H9 (cell line): ENCODE measurements at regions not wholly inside any gene's neighbourhood (a gene's known extent, or its start where the extent isn't known, plus 50 kb on each side); places are given as distances from the start of the nearest gene placed in this dataset.

ENCODE experiments used
- DNase-seq: peaks from one replicate; pipeline ENCODE4 v3.0.0-alpha.2; 2017
- H2AFZ ChIP-seq: one replicate; pipeline ENCODE4 v1.6.1; 2013; ENCODE audit warnings: mild to moderate bottlenecking, low read length, control low read depth, moderate library complexity
- H2AK5ac ChIP-seq: 2 replicates; pipeline ENCODE4 v1.6.1; 2013; ENCODE audit warnings: low read length, control low read depth, mixed read lengths; ENCODE audit not compliant: insufficient read length
- H2BK120ac ChIP-seq: one replicate; pipeline ENCODE4 v1.6.1; 2013; ENCODE audit warnings: low read depth, mild to moderate bottlenecking, low read length, control low read depth, inconsistent platforms; ENCODE audit not compliant: poor library complexity, severe bottlenecking
- H2BK12ac ChIP-seq: 2 replicates; pipeline ENCODE4 v1.6.1; 2013; ENCODE audit warnings: low read length, control low read depth, mixed read lengths, low read depth; ENCODE audit not compliant: insufficient read length
- H2BK15ac ChIP-seq: 2 replicates; pipeline ENCODE4 v1.6.1; 2013; ENCODE audit warnings: low read depth, low read length, control low read depth
- H2BK20ac ChIP-seq: one replicate; pipeline ENCODE4 v1.6.1; 2013; ENCODE audit warnings: low read depth, mild to moderate bottlenecking, low read length, control low read depth, inconsistent platforms; ENCODE audit not compliant: poor library complexity, severe bottlenecking
- H2BK5ac ChIP-seq: 2 replicates; pipeline ENCODE4 v1.6.1; 2013; ENCODE audit warnings: low read length, control low read depth, mixed read lengths; ENCODE audit not compliant: insufficient read length
- H3K14ac ChIP-seq: 2 replicates; pipeline ENCODE4 v1.6.1; 2013; ENCODE audit warnings: low read length, control low read depth; ENCODE audit not compliant: insufficient read depth
- H3K18ac ChIP-seq: 2 replicates; pipeline ENCODE4 v1.6.1; 2013; ENCODE audit warnings: low read depth, mild to moderate bottlenecking, mixed read lengths, low read length, control low read depth; ENCODE audit not compliant: insufficient read length
- H3K23ac ChIP-seq: 2 replicates; pipeline ENCODE4 v1.6.1; 2013; ENCODE audit warnings: low read length, control low read depth, mixed read lengths, low read depth; ENCODE audit not compliant: insufficient read length
- H3K23me2 ChIP-seq: 2 replicates; pipeline ENCODE4 v1.6.1; 2013; ENCODE audit warnings: low read depth, mild to moderate bottlenecking, mixed read lengths, low read length, control low read depth; ENCODE audit not compliant: insufficient read length, poor library complexity, severe bottlenecking
- H3K27ac ChIP-seq: 2 replicates; pipeline ENCODE4 v1.5.1; 2013; ENCODE audit warnings: low read length, control low read depth, mixed read lengths, low read depth; ENCODE audit not compliant: insufficient read length
- H3K27me3 ChIP-seq: 2 replicates; pipeline ENCODE4 v1.6.1; 2013; ENCODE audit warnings: low read length, control low read depth, inconsistent platforms; ENCODE audit not compliant: insufficient read depth
- H3K4ac ChIP-seq: 2 replicates; pipeline ENCODE4 v1.6.1; 2013; ENCODE audit warnings: low read depth, mild to moderate bottlenecking, control low read depth, inconsistent platforms, low read length, moderate library complexity
- H3K4me1 ChIP-seq: 2 replicates; pipeline ENCODE4 v1.6.1; 2013; ENCODE audit warnings: low read length, control low read depth, inconsistent platforms; ENCODE audit not compliant: insufficient read depth
- H3K4me2 ChIP-seq: 2 replicates; pipeline ENCODE4 v1.6.1; 2013; ENCODE audit warnings: low read length, control low read depth, mixed read lengths; ENCODE audit not compliant: insufficient read length, insufficient read depth
- H3K56ac ChIP-seq: 2 replicates; pipeline ENCODE4 v1.6.1; 2013; ENCODE audit warnings: low read depth, mild to moderate bottlenecking, mixed read lengths, low read length, control low read depth; ENCODE audit not compliant: insufficient read length
- H3K79me1 ChIP-seq: 2 replicates; pipeline ENCODE4 v1.6.1; 2013; ENCODE audit warnings: low read depth, mild to moderate bottlenecking, moderate library complexity, low read length, control low read depth, inconsistent platforms; ENCODE audit not compliant: insufficient read depth, poor library complexity, severe bottlenecking
- H3K79me2 ChIP-seq: 2 replicates; pipeline ENCODE4 v1.6.1; 2013; ENCODE audit warnings: low read length, control low read depth, inconsistent platforms; ENCODE audit not compliant: insufficient read depth
- H3K9ac ChIP-seq: 2 replicates; pipeline ENCODE4 v1.6.1; 2013; ENCODE audit warnings: low read length, control low read depth, mixed read lengths; ENCODE audit not compliant: insufficient read length; ENCODE audit errors: extremely low read depth
- H3K9me3 ChIP-seq: one replicate; pipeline ENCODE4 v1.6.1; 2013; ENCODE audit warnings: low read depth, low read length, inconsistent platforms; ENCODE audit not compliant: control insufficient read depth
- H3T11ph ChIP-seq: one replicate; pipeline ENCODE4 v1.6.1; 2013; ENCODE audit warnings: mild to moderate bottlenecking, low read length, control low read depth, inconsistent platforms
- H4K20me1 ChIP-seq: one replicate; pipeline ENCODE4 v1.6.1; 2013; ENCODE audit not compliant: control insufficient read depth, insufficient read length, insufficient read depth
- H4K5ac ChIP-seq: 2 replicates; pipeline ENCODE4 v1.6.1; 2013; ENCODE audit warnings: low read depth, mild to moderate bottlenecking, mixed read lengths, low read length, control low read depth; ENCODE audit not compliant: insufficient read length
- H4K8ac ChIP-seq: replicated peaks from 2 replicates; pipeline ENCODE4 v1.6.1; 2013; ENCODE audit warnings: low read length, control low read depth, mixed read lengths, low read depth; ENCODE audit not compliant: insufficient read length
- H4K91ac ChIP-seq: 2 replicates; pipeline ENCODE4 v1.6.1; 2013; ENCODE audit warnings: low read depth, mild to moderate bottlenecking, moderate library complexity, mixed read lengths, low read length, control low read depth; ENCODE audit not compliant: insufficient read length
- H3K27ac Mint-ChIP-seq, 3 experiments: 2 replicates in 2 of 3; 3 replicates in 1 of 3; pipeline ENCODE4 v1.8.0; 2020 to 2021; ENCODE audit warnings: mixed read lengths in 3 of 3, mild to moderate bottlenecking in 1 of 3, moderate library complexity in 1 of 3
- H3K27me3 Mint-ChIP-seq: 2 replicates; pipeline ENCODE4 v1.8.0; 2021; ENCODE audit warnings: low read depth, mild to moderate bottlenecking, moderate library complexity, mixed read lengths
- H3K36me3 Mint-ChIP-seq, 3 experiments: 2 replicates in 2 of 3; 3 replicates in 1 of 3; pipeline ENCODE4 v1.8.0; 2020 to 2021; ENCODE audit warnings: low read depth in 3 of 3, mixed read lengths in 3 of 3; ENCODE audit not compliant: insufficient read depth in 1 of 3
- H3K4me1 Mint-ChIP-seq, 2 experiments: 2 replicates each; pipeline ENCODE4 v1.8.0; 2020; ENCODE audit warnings: mixed read lengths in 2 of 2
- H3K4me3 Mint-ChIP-seq, 2 experiments: 2 replicates in 1 of 2; 3 replicates in 1 of 2; pipeline ENCODE4 v1.8.0; 2020 to 2021; ENCODE audit warnings: mild to moderate bottlenecking in 2 of 2, mixed read lengths in 2 of 2, moderate library complexity in 1 of 2
- H3K9me3 Mint-ChIP-seq, 2 experiments: 2 replicates in 1 of 2; 3 replicates in 1 of 2; pipeline ENCODE4 v1.8.0; 2020; ENCODE audit warnings: mild to moderate bottlenecking in 2 of 2, mixed read lengths in 2 of 2, moderate library complexity in 1 of 2
- CTCF ChIP-seq: fragments of 200-600 bp; sonication (generic); conservative IDR thresholded peaks from 3 replicates; pipeline ENCODE4 v1.8.0; 2021; ENCODE audit warnings: antibody characterized with exemption, mild to moderate bottlenecking
- WGBS: extraction: QIAGEN DNeasy Blood & Tissue Kit; methylation state at CpG from one replicate; pipeline ENCODE4 v1.1.7; 2013; ENCODE audit warnings: missing lambda C conversion rate, low lambda C conversion rate, mixed read lengths; ENCODE audit not compliant: insufficient read length; ENCODE audit errors: extremely low coverage; 5-methylcytosine and 5-hydroxymethylcytosine counted together

- no peak overlapping the region for H2BK15ac ChIP-seq
- H3K14ac ChIP-seq, result no peak overlapping the region
- H3T11ph ChIP-seq, result no peak overlapping the region
- H3K79me2 ChIP-seq, result no peaks in the 10 kb centered on the region
- Mint-ChIP-seq H3K9me3 (no peaks in the 10 kb centered on the region), H3K27ac (no peak overlapping the region; a peak in 1 of 7 replicates), H3K4me1 (no peaks in the 10 kb centered on the region), H3K36me3 (no peaks in the 10 kb centered on the region), H3K4me3 (no peak overlapping the region), H3K27me3 (no peaks in the 10 kb centered on the region)
- H2BK20ac ChIP-seq, result no peak overlapping the region
- no peak overlapping the region for H2AK5ac ChIP-seq
- H3K27ac ChIP-seq, result no peak overlapping the region
- no peaks in the 10 kb centered on the region for H3K79me1 ChIP-seq
- H3K9me3 ChIP-seq, result no peaks in the 10 kb centered on the region
- no peaks in the 10 kb centered on the region for H3K23me2 ChIP-seq
- H3K4ac ChIP-seq, result no peak overlapping the region
- no peak overlapping the region for H4K5ac ChIP-seq
- no peak overlapping the region for H2BK12ac ChIP-seq
- H2BK5ac ChIP-seq, result no peak overlapping the region
- no peaks in the 10 kb centered on the region for H4K20me1 ChIP-seq
- no peak for TF ChIP-seq CTCF
- no peak overlapping the region for H3K9ac ChIP-seq
- H3K18ac ChIP-seq, result no peak overlapping the region
- no peak for DNase-seq
- H2BK120ac ChIP-seq, result no peak overlapping the region
- no peak overlapping the region for H4K8ac ChIP-seq
- no peak overlapping the region for H4K91ac ChIP-seq
- H2AFZ ChIP-seq, result no peak overlapping the region
- no peaks in the 10 kb centered on the region; the same call in 1 of the 2 replicates for H3K4me1 ChIP-seq
- no peak overlapping the region for H3K23ac ChIP-seq
- H3K27me3 ChIP-seq, result no peaks in the 10 kb centered on the region
- H3K56ac ChIP-seq, result no peak overlapping the region
- no peak overlapping the region for H3K4me2 ChIP-seq
- WGBS, result no CpG with 5 or more reads among the region's 3 CpGs
These were observed 295.4 kb upstream of the ESRRG start for GRCh38 chr1:217018648-217019047.
